ENCODE measurements at regions not wholly inside any gene's neighbourhood (a gene's known extent, or its start where the extent isn't known, plus 50 kb on each side); places are given as distances from the start of the nearest gene placed in this dataset.

DNA sequence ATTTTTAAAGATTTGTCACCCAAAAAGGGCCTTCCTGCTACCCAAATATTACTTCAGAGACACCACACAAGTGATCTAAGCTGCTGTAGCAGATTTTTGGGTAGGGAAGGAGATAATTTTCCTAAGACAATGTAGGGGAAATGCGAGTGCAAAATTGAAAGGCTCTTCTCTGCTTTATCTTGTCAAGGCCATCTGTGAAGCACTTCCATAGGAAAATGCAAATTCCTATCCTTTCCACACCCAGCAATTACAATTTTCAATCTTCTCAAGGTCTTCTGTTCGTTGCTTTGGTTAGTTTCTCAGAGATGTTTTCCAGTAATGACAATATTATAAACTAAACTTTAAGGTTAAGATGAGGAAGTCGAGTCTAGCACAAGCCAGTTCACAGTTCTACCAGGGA is 53.4 kb downstream of the HDGFL1 start:
- TF ChIP-seq, protein P1, sequence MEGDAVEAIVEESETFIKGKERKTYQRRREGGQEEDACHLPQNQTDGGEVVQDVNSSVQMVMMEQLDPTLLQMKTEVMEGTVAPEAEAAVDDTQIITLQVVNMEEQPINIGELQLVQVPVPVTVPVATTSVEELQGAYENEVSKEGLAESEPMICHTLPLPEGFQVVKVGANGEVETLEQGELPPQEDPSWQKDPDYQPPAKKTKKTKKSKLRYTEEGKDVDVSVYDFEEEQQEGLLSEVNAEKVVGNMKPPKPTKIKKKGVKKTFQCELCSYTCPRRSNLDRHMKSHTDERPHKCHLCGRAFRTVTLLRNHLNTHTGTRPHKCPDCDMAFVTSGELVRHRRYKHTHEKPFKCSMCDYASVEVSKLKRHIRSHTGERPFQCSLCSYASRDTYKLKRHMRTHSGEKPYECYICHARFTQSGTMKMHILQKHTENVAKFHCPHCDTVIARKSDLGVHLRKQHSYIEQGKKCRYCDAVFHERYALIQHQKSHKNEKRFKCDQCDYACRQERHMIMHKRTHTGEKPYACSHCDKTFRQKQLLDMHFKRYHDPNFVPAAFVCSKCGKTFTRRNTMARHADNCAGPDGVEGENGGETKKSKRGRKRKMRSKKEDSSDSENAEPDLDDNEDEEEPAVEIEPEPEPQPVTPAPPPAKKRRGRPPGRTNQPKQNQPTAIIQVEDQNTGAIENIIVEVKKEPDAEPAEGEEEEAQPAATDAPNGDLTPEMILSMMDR (conservative IDR thresholded peaks at IDR 0.05) = no peak
- TF ChIP-seq ZFX (IDR thresholded peaks at IDR 0.05) = no peak
